ENCODE measurements at regions not wholly inside any gene's neighbourhood (a gene's known extent, or its start where the extent isn't known, plus 50 kb on each side); places are given as distances from the start of the nearest gene placed in this dataset.

DNA sequence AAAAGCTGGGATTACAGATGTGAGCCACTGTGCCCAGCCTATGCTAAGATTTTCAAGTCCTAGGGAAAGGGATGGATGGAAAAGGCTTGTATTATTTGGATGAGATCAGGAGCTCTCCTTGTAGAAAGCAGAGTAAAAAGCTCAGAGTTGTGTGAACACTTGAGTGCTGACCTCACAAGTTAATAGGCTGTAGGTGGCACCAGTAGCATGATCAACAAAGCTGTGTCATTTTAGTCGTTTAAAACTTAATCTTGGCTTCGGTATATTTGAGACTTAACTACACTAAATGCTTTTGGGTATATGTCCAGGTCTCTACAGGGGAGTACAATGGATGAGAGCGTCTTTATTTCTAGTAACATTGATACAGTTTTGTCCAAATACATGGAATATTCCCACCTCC, 264.2 kb downstream of the TMEM38B start:
- Mint-ChIP-seq H3K36me3 (ENCODE audit: insufficient read depth, unreplicated experiment) (no peaks in the 10 kb centered on the region), H3K27me3 (ENCODE audit: insufficient read depth, unreplicated experiment) (no peaks in the 10 kb centered on the region), H3K27ac (ENCODE audit: unreplicated experiment) (no peak overlapping the region), H3K4me1 (ENCODE audit: low read depth, unreplicated experiment) (peaks cover 11% of the 10 kb centered on the region), H3K4me3 (ENCODE audit: unreplicated experiment) (no peak overlapping the region), H3K9me3 (ENCODE audit: unreplicated experiment) (no peaks in the 10 kb centered on the region)
- CTCF ChIA-PET, result no interaction called here
- intact Hi-C loops (cut with micrococcal nuclease; ENCODE audit: unreplicated experiment), result no loop called here
- no peaks in the 10 kb centered on the region for H3K27me3 ChIP-seq (replicated peaks; ENCODE audit: control insufficient read depth, insufficient read depth, low read length)
- POLR2A ChIA-PET, result no interaction called here
- peaks cover 5% of the 10 kb centered on the region; the same call in 1 of the 2 replicates for H3K4me1 ChIP-seq
- DNase-seq, result no peak
- no peaks in the 10 kb centered on the region for H3K36me3 ChIP-seq (ENCODE audit: control insufficient read depth, insufficient read depth, low read length)
- no peak for TF ChIP-seq CTCF (IDR thresholded peaks at IDR 0.05; ENCODE audit: insufficient read depth in 1 of 2, low read depth in 1 of 2, low read length in 1 of 2, severe bottlenecking in 1 of 2, unreplicated experiment in 1 of 2)
- no TSS peak for BruUV-seq (replicated peaks)
- H3K4me3 ChIP-seq (ENCODE audit: low read depth, low read length), result no peak overlapping the region
- H3K9me3 ChIP-seq, result no peaks in the 10 kb centered on the region

DNA sequence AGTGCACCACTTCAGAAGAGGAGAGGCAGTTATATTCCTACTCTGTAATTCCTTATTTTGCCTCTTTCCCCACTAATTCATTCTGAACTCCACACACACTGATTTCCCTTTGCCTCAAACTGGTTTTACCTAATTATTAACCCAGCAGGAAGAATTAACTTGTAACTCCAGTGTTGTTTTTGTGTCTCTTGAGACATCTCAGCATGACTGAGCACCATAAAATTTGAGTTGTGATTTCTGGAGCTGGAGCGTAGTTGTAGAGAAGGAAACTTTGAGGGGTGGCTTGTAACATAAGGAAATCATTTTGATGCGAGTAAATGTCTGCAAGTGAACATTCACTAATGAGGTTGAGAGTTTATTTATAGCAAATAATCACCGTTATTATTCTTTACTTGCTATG, 265.2 kb downstream of the TMEM38B start:
- no peak for TF ChIP-seq CTCF (IDR thresholded peaks at IDR 0.05; ENCODE audit: insufficient read depth in 1 of 2, low read depth in 1 of 2, low read length in 1 of 2, severe bottlenecking in 1 of 2, unreplicated experiment in 1 of 2)
- peaks cover 5% of the 10 kb centered on the region; the same call in 1 of the 2 replicates for H3K4me1 ChIP-seq
- no peaks in the 10 kb centered on the region for H3K9me3 ChIP-seq
- H3K4me1 Mint-ChIP-seq (ENCODE audit: low read depth, unreplicated experiment), result peaks cover 12% of the 10 kb centered on the region
- no peaks in the 10 kb centered on the region for H3K36me3 ChIP-seq (ENCODE audit: control insufficient read depth, insufficient read depth, low read length)
- no peak overlapping the region for H3K4me3 Mint-ChIP-seq (ENCODE audit: unreplicated experiment)
- H3K27ac Mint-ChIP-seq (ENCODE audit: unreplicated experiment), result no peak overlapping the region
- no peak overlapping the region for H3K4me3 ChIP-seq (ENCODE audit: low read depth, low read length)
- no TSS peak for BruUV-seq (replicated peaks)
- CTCF ChIA-PET, result no interaction called here
- no peaks in the 10 kb centered on the region for H3K36me3 Mint-ChIP-seq (ENCODE audit: insufficient read depth, unreplicated experiment)
- no peaks in the 10 kb centered on the region for H3K27me3 Mint-ChIP-seq (ENCODE audit: insufficient read depth, unreplicated experiment)
- H3K9me3 Mint-ChIP-seq (ENCODE audit: unreplicated experiment), result no peaks in the 10 kb centered on the region
- intact Hi-C loops (cut with micrococcal nuclease; ENCODE audit: unreplicated experiment), result no loop called here
- H3K27me3 ChIP-seq (replicated peaks; ENCODE audit: control insufficient read depth, insufficient read depth, low read length), result no peaks in the 10 kb centered on the region
- POLR2A ChIA-PET, result no interaction called here
- no peak for DNase-seq

- no peak overlapping the region for H3K27ac Mint-ChIP-seq (ENCODE audit: unreplicated experiment)
- no peaks in the 10 kb centered on the region for H3K9me3 Mint-ChIP-seq (ENCODE audit: unreplicated experiment)
- no peak overlapping the region for H3K4me3 Mint-ChIP-seq (ENCODE audit: unreplicated experiment)
- no peaks in the 10 kb centered on the region for H3K36me3 Mint-ChIP-seq (ENCODE audit: insufficient read depth, unreplicated experiment)
- Histone ChIP-seq H3K36me3 (ENCODE audit: control insufficient read depth, insufficient read depth, low read length) (no peaks in the 10 kb centered on the region), H3K27me3 (replicated peaks; ENCODE audit: control insufficient read depth, insufficient read depth, low read length) (no peaks in the 10 kb centered on the region), H3K4me1 (peaks cover 5% of the 10 kb centered on the region; the same call in 1 of the 2 replicates), H3K9me3 (no peaks in the 10 kb centered on the region), H3K4me3 (ENCODE audit: low read depth, low read length) (no peak overlapping the region)
- intact Hi-C loops (cut with micrococcal nuclease; ENCODE audit: unreplicated experiment), result no loop called here
- DNase-seq, result no peak
- BruUV-seq (replicated peaks), result no TSS peak
- ChIA-PET CTCF (no interaction called here), POLR2A (no interaction called here)
- TF ChIP-seq CTCF (IDR thresholded peaks at IDR 0.05; ENCODE audit: insufficient read depth in 1 of 2, low read depth in 1 of 2, low read length in 1 of 2, severe bottlenecking in 1 of 2, unreplicated experiment in 1 of 2), result no peak
- H3K27me3 Mint-ChIP-seq (ENCODE audit: insufficient read depth, unreplicated experiment), result no peaks in the 10 kb centered on the region
- peaks cover 12% of the 10 kb centered on the region for H3K4me1 Mint-ChIP-seq (ENCODE audit: low read depth, unreplicated experiment)
These were observed 269.2 kb downstream of the TMEM38B start for GRCh38 chr9:105963343-105964099.
